Heart left ventricle (tissue), 13 donors: ENCODE measurements at regions not wholly inside any gene's neighbourhood (a gene's known extent, or its start where the extent isn't known, plus 50 kb on each side); places are given as distances from the start of the nearest gene placed in this dataset.

Experiments
- CTCF ChIP-seq, 12 donors: fragments of 200-600 bp; sonication (generic) in 4 of 12; IDR thresholded peaks; one replicate each; pipeline versions ENCODE4 v1.5.0 to v1.8.0; 2018 to 2022; ENCODE audit warnings: antibody characterized with exemption in 12 of 12, mild to moderate bottlenecking in 5 of 12
- POLR2A ChIP-seq, 2 donors: fragments of 450-650 bp; IDR thresholded peaks; one replicate each; pipeline ENCODE4 v1.6.1; 2017; ENCODE audit warnings: antibody characterized with exemption in 2 of 2, mild to moderate bottlenecking in 2 of 2, moderate library complexity in 2 of 2
- donor health status: ischemic (EF 13 %, LVEDD 7.1; RV severe dilation, severe dysfunction).
- donor health status: DM: no; HTN: yes; CAD: no.
- donor health status: DM: no; HTN: no; CAD: no.
- donor health status: ischemic (EF 25% LVEDD 6.9; RV normal size, moderate dysfunction).
- donor health status: ischemic (EF 25% LVEDD 5.7; RV mildly dilated, moderate dysfunction).
- donor health status: ischemic (EF 35%, LVEDD 5.7; RV mildly dilated, moderate dysfunction).
- donor health status: nonischemic (EF 11% LVEDD 7.7; RV severe dilation, severe dysfunction).
- donor health status: DM: yes; HTN: yes; CAD: no.
- donor health status: PGD.
- donor health status: ischemic (EF 29% LVEDD 5.4; RV normal size, mild dysfunction).
- donor health status: nonischemic (EF 23%, LVEDD 6.1; RV moderate dilation, normal function).

- TF ChIP-seq CTCF (IDR thresholded peaks at IDR 0.05): no peak
- TF ChIP-seq POLR2A (IDR thresholded peaks at IDR 0.05): no peak
These were observed 191.2 kb downstream of the BCAS1 start for GRCh38 chr20:53879048-53879684.
